Neural progenitor cell (in vitro differentiated cells): ENCODE measurements at regions not wholly inside any gene's neighbourhood (a gene's known extent, or its start where the extent isn't known, plus 50 kb on each side); places are given as distances from the start of the nearest gene placed in this dataset.
"Not testable (repeated sequence)": the region's sequence is repeated elsewhere in the genome, so short reads cannot be mapped to it uniquely, and the experiment has no call there.

Source experiments
- DNase-seq: peaks from one replicate; pipeline ENCODE4 v3.0.0-alpha.2; 2016; ENCODE audit warnings: low spot score
- H2AFZ ChIP-seq: fragments of 200-600 bp; sonication (generic); replicated peaks from 2 replicates; pipeline ENCODE4 v1.6.1; 2016; ENCODE audit warnings: antibody characterized with exemption
- H3F3A ChIP-seq: fragments of 200-600 bp; sonication (generic); 2 replicates; pipeline ENCODE4 v1.6.1; 2016; ENCODE audit warnings: antibody characterized with exemption, low read depth
- H3K27ac ChIP-seq: fragments of 200-600 bp; sonication (generic); 2 replicates; pipeline ENCODE4 v1.5.1; 2016; ENCODE audit warnings: mild to moderate bottlenecking
- H3K27me3 ChIP-seq: fragments of 200-600 bp; sonication (generic); 2 replicates; pipeline ENCODE4 v1.6.1; 2016; ENCODE audit warnings: mild to moderate bottlenecking, moderate library complexity
- H3K36me3 ChIP-seq: fragments of 200-600 bp; sonication (generic); 2 replicates; pipeline ENCODE4 v1.5.1; 2016
- H3K4me1 ChIP-seq: fragments of 200-600 bp; sonication (generic); 2 replicates; pipeline ENCODE4 v1.6.1; 2016; ENCODE audit warnings: mixed run types
- H3K4me2 ChIP-seq: fragments of 200-600 bp; sonication (generic); 2 replicates; pipeline ENCODE4 v1.6.1; 2016
- H3K4me3 ChIP-seq: fragments of 200-600 bp; sonication (generic); 2 replicates; pipeline ENCODE4 v1.5.1; 2016
- H3K79me2 ChIP-seq: fragments of 200-600 bp; sonication (generic); 2 replicates; pipeline ENCODE4 v1.6.1; 2016; ENCODE audit warnings: low read depth
- H3K9ac ChIP-seq: fragments of 200-600 bp; sonication (generic); 2 replicates; pipeline ENCODE4 v1.6.1; 2016
- H3K9me3 ChIP-seq: fragments of 200-600 bp; sonication (generic); 2 replicates; pipeline ENCODE4 v1.5.1; 2016; ENCODE audit warnings: low read depth
- H4K20me1 ChIP-seq: fragments of 200-600 bp; sonication (generic); 2 replicates; pipeline ENCODE4 v1.6.1; 2016; ENCODE audit warnings: low read depth
- H3K27ac Mint-ChIP-seq: 3 replicates; pipeline ENCODE4 v1.8.0; 2021; ENCODE audit warnings: mixed read lengths
- H3K27me3 Mint-ChIP-seq: 2 replicates; pipeline ENCODE4 v1.8.0; 2022; ENCODE audit warnings: low read depth, mild to moderate bottlenecking, inconsistent platforms, moderate library complexity, mixed read lengths; ENCODE audit not compliant: insufficient read depth
- H3K36me3 Mint-ChIP-seq: 3 replicates; pipeline ENCODE4 v1.8.0; 2021; ENCODE audit warnings: mixed read lengths
- H3K4me1 Mint-ChIP-seq: 3 replicates; pipeline ENCODE4 v1.8.0; 2021; ENCODE audit warnings: mixed read lengths
- H3K4me3 Mint-ChIP-seq: 3 replicates; pipeline ENCODE4 v1.8.0; 2021; ENCODE audit warnings: mild to moderate bottlenecking, moderate library complexity, mixed read lengths
- H3K9me3 Mint-ChIP-seq: 3 replicates; pipeline ENCODE4 v1.8.0; 2020; ENCODE audit warnings: mixed read lengths
- EZH2 ChIP-seq: fragments of 200-600 bp; sonication (generic); IDR thresholded peaks from 2 replicates; pipeline ENCODE4 v1.6.1; 2017; ENCODE audit warnings: antibody characterized with exemption, mild to moderate bottlenecking, moderate library complexity
- EZH2phosphoT487 ChIP-seq: fragments of 200-600 bp; sonication (generic); IDR thresholded peaks from 2 replicates; pipeline ENCODE4 v1.6.1; 2017; ENCODE audit warnings: antibody characterized with exemption
- TF ChIP-seq, protein P1 (sequence below): fragments of 200-600 bp; sonication (generic); IDR thresholded peaks from 2 replicates; pipeline ENCODE4 v1.5.1; 2017; ENCODE audit warnings: antibody characterized with exemption, mild to moderate bottlenecking

GRCh38 chr14:82963756-82964155, 1430.1 kb upstream of the SEL1L start:
- no peak for DNase-seq
- no peaks in the 10 kb centered on the region for H4K20me1 ChIP-seq
- H3K27me3 ChIP-seq = no peaks in the 10 kb centered on the region
- Mint-ChIP-seq H3K27me3 (peaks cover 3% of the 10 kb centered on the region), H3K4me3 (no peak overlapping the region), H3K27ac (no peak overlapping the region), H3K9me3 (no peaks in the 10 kb centered on the region), H3K36me3 (no peaks in the 10 kb centered on the region), H3K4me1 (no peaks in the 10 kb centered on the region)
- TF ChIP-seq EZH2phosphoT487 (no peak), EZH2 (no peak)
- TF ChIP-seq, protein P1, sequence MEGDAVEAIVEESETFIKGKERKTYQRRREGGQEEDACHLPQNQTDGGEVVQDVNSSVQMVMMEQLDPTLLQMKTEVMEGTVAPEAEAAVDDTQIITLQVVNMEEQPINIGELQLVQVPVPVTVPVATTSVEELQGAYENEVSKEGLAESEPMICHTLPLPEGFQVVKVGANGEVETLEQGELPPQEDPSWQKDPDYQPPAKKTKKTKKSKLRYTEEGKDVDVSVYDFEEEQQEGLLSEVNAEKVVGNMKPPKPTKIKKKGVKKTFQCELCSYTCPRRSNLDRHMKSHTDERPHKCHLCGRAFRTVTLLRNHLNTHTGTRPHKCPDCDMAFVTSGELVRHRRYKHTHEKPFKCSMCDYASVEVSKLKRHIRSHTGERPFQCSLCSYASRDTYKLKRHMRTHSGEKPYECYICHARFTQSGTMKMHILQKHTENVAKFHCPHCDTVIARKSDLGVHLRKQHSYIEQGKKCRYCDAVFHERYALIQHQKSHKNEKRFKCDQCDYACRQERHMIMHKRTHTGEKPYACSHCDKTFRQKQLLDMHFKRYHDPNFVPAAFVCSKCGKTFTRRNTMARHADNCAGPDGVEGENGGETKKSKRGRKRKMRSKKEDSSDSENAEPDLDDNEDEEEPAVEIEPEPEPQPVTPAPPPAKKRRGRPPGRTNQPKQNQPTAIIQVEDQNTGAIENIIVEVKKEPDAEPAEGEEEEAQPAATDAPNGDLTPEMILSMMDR = no peak
- no peaks in the 10 kb centered on the region for H3K79me2 ChIP-seq
- H3K27ac ChIP-seq = no peak overlapping the region
- H2AFZ ChIP-seq = no peak overlapping the region
- no peak overlapping the region for H3K9ac ChIP-seq
- H3K4me3 ChIP-seq = no peak overlapping the region
- no peak overlapping the region for H3K4me2 ChIP-seq
- H3K4me1 ChIP-seq = no peaks in the 10 kb centered on the region
- no peaks in the 10 kb centered on the region for H3F3A ChIP-seq
- no peaks in the 10 kb centered on the region for H3K36me3 ChIP-seq
- no peaks in the 10 kb centered on the region for H3K9me3 ChIP-seq

- DNase-seq = no peak
- H3K27ac Mint-ChIP-seq = no peak overlapping the region
- Histone ChIP-seq H3F3A (no peaks in the 10 kb centered on the region), H3K27ac (no peak overlapping the region), H3K79me2 (no peaks in the 10 kb centered on the region), H2AFZ (no peak overlapping the region), H3K27me3 (no peaks in the 10 kb centered on the region), H3K9me3 (no peaks in the 10 kb centered on the region), H3K36me3 (no peaks in the 10 kb centered on the region), H4K20me1 (no peaks in the 10 kb centered on the region), H3K4me2 (no peak overlapping the region), H3K4me1 (no peaks in the 10 kb centered on the region), H3K4me3 (no peak overlapping the region), H3K9ac (no peak overlapping the region)
- H3K4me1 Mint-ChIP-seq = no peaks in the 10 kb centered on the region
- no peak overlapping the region for H3K4me3 Mint-ChIP-seq
- TF ChIP-seq, protein P1 = no peak
- TF ChIP-seq EZH2phosphoT487 = no peak
- TF ChIP-seq EZH2 = no peak
- H3K27me3 Mint-ChIP-seq = no peaks in the 10 kb centered on the region
- no peaks in the 10 kb centered on the region for H3K36me3 Mint-ChIP-seq
- H3K9me3 Mint-ChIP-seq = no peaks in the 10 kb centered on the region
These were observed 1454.0 kb upstream of the SEL1L start for GRCh38 chr14:82987502-82988124.

- H4K20me1 ChIP-seq, H3K27me3 Mint-ChIP-seq, H3K79me2 ChIP-seq, DNase-seq, H3K4me2 ChIP-seq, H3K4me3 Mint-ChIP-seq, H3F3A ChIP-seq, H2AFZ ChIP-seq, H3K9me3 ChIP-seq, H3K36me3 Mint-ChIP-seq, H3K27ac ChIP-seq, H3K4me3 ChIP-seq, H3K9ac ChIP-seq, H3K36me3 ChIP-seq, H3K27me3 ChIP-seq, H3K4me1 ChIP-seq, H3K4me1 Mint-ChIP-seq, H3K9me3 Mint-ChIP-seq: not testable (repeated sequence)
- H3K27ac Mint-ChIP-seq = peak overlapping the region; percentile 66
These were observed 1460.9 kb upstream of the SEL1L start for GRCh38 chr14:82994547-82994946.

GRCh38 chr14:82999802-83000201, 1466.1 kb upstream of the SEL1L start:
- peak; percentile 54 for DNase-seq
- TF ChIP-seq EZH2phosphoT487 (no peak), EZH2 (no peak)
- TF ChIP-seq, protein P1 = peak; percentile 67

More at GRCh38 chr14:82999802-83000201, 1466.1 kb upstream of the SEL1L start:
- H3K79me2 ChIP-seq = no peaks in the 10 kb centered on the region
- no peak overlapping the region for H2AFZ ChIP-seq
- H3K27ac ChIP-seq = no peak overlapping the region
- no peaks in the 10 kb centered on the region for H3K9me3 ChIP-seq
- H3K4me3 ChIP-seq = no peak overlapping the region
- H3K9ac ChIP-seq = no peak overlapping the region
- H3K4me2 ChIP-seq = no peak overlapping the region
- H4K20me1 ChIP-seq = no peaks in the 10 kb centered on the region
- Mint-ChIP-seq H3K27me3 (no peaks in the 10 kb centered on the region), H3K9me3 (no peaks in the 10 kb centered on the region), H3K4me3 (no peak overlapping the region), H3K36me3 (no peaks in the 10 kb centered on the region), H3K4me1 (no peaks in the 10 kb centered on the region), H3K27ac (no peak overlapping the region)
- H3K4me1 ChIP-seq = no peaks in the 10 kb centered on the region
- no peaks in the 10 kb centered on the region for H3K36me3 ChIP-seq
- H3K27me3 ChIP-seq = no peaks in the 10 kb centered on the region
- H3F3A ChIP-seq = no peaks in the 10 kb centered on the region
